OCI-LY1 (cell line): ENCODE measurements at regions not wholly inside any gene's neighbourhood (a gene's known extent, or its start where the extent isn't known, plus 50 kb on each side); places are given as distances from the start of the nearest gene placed in this dataset.

Source experiments
- EZH2 ChIP-seq: fragments of 200-600 bp; sonication (generic), shearing (Covaris generic); IDR thresholded peaks from 2 replicates; pipeline ENCODE4 v1.8.0; 2017; ENCODE audit warnings: borderline replicate concordance, mixed run types, mild to moderate bottlenecking, antibody characterized with exemption, low read length, moderate library complexity, mixed read lengths
- TF ChIP-seq, protein P1 (sequence below): fragments of 200-600 bp; sonication (generic), shearing (Covaris generic); IDR thresholded peaks from 2 replicates; pipeline ENCODE4 v1.5.1; 2017; ENCODE audit warnings: mild to moderate bottlenecking, antibody characterized with exemption, low read length, moderate library complexity, mixed read lengths

DNA sequence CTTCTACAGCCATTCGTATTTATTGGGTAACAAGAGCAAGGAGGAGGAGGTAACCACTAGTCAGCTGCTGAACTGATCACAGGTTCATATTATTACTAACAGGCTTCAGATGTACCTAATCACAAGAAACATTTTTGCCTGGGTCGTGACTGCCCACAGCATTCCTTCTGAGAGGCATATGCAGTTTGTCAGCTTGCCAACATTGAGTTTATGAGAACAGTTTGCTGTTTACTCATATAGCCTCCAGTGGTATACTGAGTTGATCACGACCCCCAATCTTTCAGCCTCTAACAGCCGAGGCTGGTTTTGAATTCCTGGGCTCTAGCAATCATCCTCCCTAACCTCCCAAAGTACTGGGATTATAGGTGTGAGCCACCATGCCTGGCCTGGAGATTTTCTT lies 693.6 kb downstream of the TLE1 start:
- TF ChIP-seq, protein P1, sequence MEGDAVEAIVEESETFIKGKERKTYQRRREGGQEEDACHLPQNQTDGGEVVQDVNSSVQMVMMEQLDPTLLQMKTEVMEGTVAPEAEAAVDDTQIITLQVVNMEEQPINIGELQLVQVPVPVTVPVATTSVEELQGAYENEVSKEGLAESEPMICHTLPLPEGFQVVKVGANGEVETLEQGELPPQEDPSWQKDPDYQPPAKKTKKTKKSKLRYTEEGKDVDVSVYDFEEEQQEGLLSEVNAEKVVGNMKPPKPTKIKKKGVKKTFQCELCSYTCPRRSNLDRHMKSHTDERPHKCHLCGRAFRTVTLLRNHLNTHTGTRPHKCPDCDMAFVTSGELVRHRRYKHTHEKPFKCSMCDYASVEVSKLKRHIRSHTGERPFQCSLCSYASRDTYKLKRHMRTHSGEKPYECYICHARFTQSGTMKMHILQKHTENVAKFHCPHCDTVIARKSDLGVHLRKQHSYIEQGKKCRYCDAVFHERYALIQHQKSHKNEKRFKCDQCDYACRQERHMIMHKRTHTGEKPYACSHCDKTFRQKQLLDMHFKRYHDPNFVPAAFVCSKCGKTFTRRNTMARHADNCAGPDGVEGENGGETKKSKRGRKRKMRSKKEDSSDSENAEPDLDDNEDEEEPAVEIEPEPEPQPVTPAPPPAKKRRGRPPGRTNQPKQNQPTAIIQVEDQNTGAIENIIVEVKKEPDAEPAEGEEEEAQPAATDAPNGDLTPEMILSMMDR: no peak
- TF ChIP-seq EZH2: no peak
